ENCODE measurements at regions not wholly inside any gene's neighbourhood (a gene's known extent, or its start where the extent isn't known, plus 50 kb on each side); places are given as distances from the start of the nearest gene placed in this dataset.

DNA sequence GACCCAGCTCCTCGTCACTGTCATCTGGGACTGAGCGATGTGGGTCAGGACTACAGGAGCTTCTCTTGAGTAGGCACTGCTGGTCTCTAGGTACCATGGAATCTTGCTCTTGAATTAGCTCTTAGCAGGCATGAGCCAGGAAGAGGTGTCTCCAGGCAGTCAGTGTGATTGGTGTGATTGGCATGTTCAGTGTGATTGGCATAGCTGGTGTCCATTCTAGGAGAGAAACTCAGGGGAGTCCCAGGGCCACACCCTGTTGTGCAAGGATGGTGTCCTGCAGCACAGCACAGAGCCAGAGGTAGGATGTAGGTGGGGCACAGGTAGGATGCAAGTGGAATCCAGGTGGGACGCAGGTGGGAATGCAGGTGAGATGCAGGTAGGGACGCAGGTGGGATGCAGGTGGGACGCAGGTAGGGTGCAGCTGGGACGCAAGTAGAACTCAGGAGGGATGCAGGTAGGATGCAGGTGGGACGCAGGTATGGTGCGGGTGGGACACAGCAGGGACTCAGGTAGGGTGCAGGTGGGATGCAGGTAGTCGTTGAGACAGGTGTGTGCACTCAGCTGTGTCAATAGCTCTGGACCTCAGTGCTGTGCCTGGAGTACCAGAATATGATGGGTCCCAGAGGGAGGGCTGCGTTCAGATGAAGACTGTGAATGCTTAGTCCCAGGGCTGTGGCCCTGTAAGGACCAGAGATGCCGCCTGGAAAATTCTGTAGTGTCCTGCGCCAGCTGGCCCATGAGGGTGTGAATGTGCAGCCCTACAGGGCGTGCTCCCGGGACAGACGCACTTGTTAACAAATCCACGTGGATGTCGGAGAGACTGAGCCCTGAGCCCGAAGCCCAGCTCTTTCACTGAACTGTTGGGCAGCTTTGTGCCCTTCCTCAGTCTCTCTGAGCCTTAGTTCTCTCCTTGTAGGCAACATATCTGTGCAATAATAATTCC, 248.2 kb upstream of the PITRM1 start:
- H3K36me3 ChIP-seq (replicated peaks in 1 of 2; ENCODE audit: control extremely low read depth in 1 of 2, control insufficient read depth in 1 of 2, extremely low read depth in 1 of 2, insufficient read depth in 2 of 2, low read length in 1 of 2), result no peaks in the 10 kb centered on the region
- peaks cover 0 to 15% (median 0%) of the 10 kb centered on the region in 4 experiments for H3K27me3 ChIP-seq (replicated peaks in 1 of 4; ENCODE audit: control extremely low read depth in 1 of 4, control insufficient read depth in 3 of 4, insufficient read depth in 4 of 4, low read length in 3 of 4)
- ChIA-PET POLR2A (no interaction called here), CTCF (no interaction called here)
- Mint-ChIP-seq H3K27me3 (peaks cover 22% of the 10 kb centered on the region), H3K9me3 (ENCODE audit: insufficient read depth) (no peaks in the 10 kb centered on the region), H3K4me1 (peaks cover 9% of the 10 kb centered on the region), H3K27ac (no peak overlapping the region), H3K4me3 (no peak overlapping the region)
- H3K4me3 ChIP-seq (ENCODE audit: control extremely low read depth in 1 of 5, extremely low read depth in 1 of 5, insufficient read depth in 1 of 5, low read depth in 2 of 5, low read length in 4 of 5), result no peak overlapping the region
- TF ChIP-seq, protein P1, sequence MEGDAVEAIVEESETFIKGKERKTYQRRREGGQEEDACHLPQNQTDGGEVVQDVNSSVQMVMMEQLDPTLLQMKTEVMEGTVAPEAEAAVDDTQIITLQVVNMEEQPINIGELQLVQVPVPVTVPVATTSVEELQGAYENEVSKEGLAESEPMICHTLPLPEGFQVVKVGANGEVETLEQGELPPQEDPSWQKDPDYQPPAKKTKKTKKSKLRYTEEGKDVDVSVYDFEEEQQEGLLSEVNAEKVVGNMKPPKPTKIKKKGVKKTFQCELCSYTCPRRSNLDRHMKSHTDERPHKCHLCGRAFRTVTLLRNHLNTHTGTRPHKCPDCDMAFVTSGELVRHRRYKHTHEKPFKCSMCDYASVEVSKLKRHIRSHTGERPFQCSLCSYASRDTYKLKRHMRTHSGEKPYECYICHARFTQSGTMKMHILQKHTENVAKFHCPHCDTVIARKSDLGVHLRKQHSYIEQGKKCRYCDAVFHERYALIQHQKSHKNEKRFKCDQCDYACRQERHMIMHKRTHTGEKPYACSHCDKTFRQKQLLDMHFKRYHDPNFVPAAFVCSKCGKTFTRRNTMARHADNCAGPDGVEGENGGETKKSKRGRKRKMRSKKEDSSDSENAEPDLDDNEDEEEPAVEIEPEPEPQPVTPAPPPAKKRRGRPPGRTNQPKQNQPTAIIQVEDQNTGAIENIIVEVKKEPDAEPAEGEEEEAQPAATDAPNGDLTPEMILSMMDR (IDR thresholded peaks at IDR 0.05), result no peak
- no peak for TF ChIP-seq EZH2 (IDR thresholded peaks at IDR 0.05; ENCODE audit: borderline replicate concordance, insufficient read depth, low read depth, low read length, poor library complexity, severe bottlenecking)
- ATAC-seq (ENCODE audit: low read depth) (no peak), DNase-seq (no peak)
- H3K79me2 ChIP-seq (ENCODE audit: control insufficient read depth, insufficient read depth, low read length), result no peaks in the 10 kb centered on the region
- H3K4me1 ChIP-seq (ENCODE audit: control insufficient read depth in 2 of 2, insufficient read depth in 2 of 2, low read length in 2 of 2), result peaks cover 8 to 10% of the 10 kb centered on the region in 2 donors
- H3K9me3 ChIP-seq (ENCODE audit: control extremely low read depth in 1 of 3, control insufficient read depth in 2 of 3, insufficient read depth in 1 of 3, low read length in 2 of 3), result peaks cover 0 to 11% (median 0%) of the 10 kb centered on the region in 3 donors
- no peaks in the 10 kb centered on the region for H4K20me1 ChIP-seq (ENCODE audit: control insufficient read depth, insufficient read depth, low read length, poor library complexity, severe bottlenecking)
- no peak overlapping the region for H3K4me2 ChIP-seq (replicated peaks; ENCODE audit: low read depth, low read length, poor library complexity, severe bottlenecking)
- H3K27ac ChIP-seq (ENCODE audit: low read length in 2 of 2), result no peak overlapping the region
- WGBS (ENCODE audit: insufficient coverage), result 96% methylated on average over 18 of the region's 18 CpGs
- intact Hi-C loops (cut with micrococcal nuclease), result no loop called here
- no peak overlapping the region for H3K9ac ChIP-seq (ENCODE audit: low read length)
- no peak overlapping the region for H2AFZ ChIP-seq (ENCODE audit: insufficient read depth, low read depth, low read length, poor library complexity, severe bottlenecking)

Data from B cell (primary cell).